Liver (tissue), 8 donors: ENCODE measurements at regions not wholly inside any gene's neighbourhood (a gene's known extent, or its start where the extent isn't known, plus 50 kb on each side); places are given as distances from the start of the nearest gene placed in this dataset.

Source experiments
- DNase-seq: peaks from one replicate; pipeline ENCODE4 v3.0.0-alpha.2; 2017; ENCODE audit warnings: low spot score
- H3K27ac ChIP-seq, 2 donors: one replicate each; pipeline ENCODE4 v1.7.0; 2013; ENCODE audit warnings: inconsistent platforms in 2 of 2, low read length in 2 of 2, control low read depth in 1 of 2, low read depth in 1 of 2, mild to moderate bottlenecking in 1 of 2
- H3K27me3 ChIP-seq, 4 donors: one replicate each; pipeline versions ENCODE4 v1.6.1 to v1.7.0; 2013; ENCODE audit warnings: low read length in 3 of 4, inconsistent platforms in 1 of 4, mild to moderate bottlenecking in 1 of 4, moderate library complexity in 1 of 4; ENCODE audit not compliant: control insufficient read depth in 4 of 4, insufficient read depth in 4 of 4
- H3K36me3 ChIP-seq, 4 donors: one replicate each; pipeline versions ENCODE4 v1.6.1 to v1.7.0; 2013; ENCODE audit warnings: low read length in 3 of 4, mild to moderate bottlenecking in 3 of 4, low read depth in 1 of 4, moderate library complexity in 1 of 4; ENCODE audit not compliant: control insufficient read depth in 4 of 4, insufficient read depth in 3 of 4
- H3K4me1 ChIP-seq, 4 donors: one replicate each; pipeline versions ENCODE4 v1.6.1 to v1.7.0; 2013; ENCODE audit warnings: low read length in 3 of 4, mild to moderate bottlenecking in 3 of 4, moderate library complexity in 1 of 4; ENCODE audit not compliant: control insufficient read depth in 4 of 4, insufficient read depth in 4 of 4
- H3K4me3 ChIP-seq, 3 donors: one replicate each; pipeline versions ENCODE4 v1.6.1 to v1.7.0; 2013; ENCODE audit warnings: low read length in 3 of 3, control low read depth in 1 of 3, low read depth in 1 of 3, mild to moderate bottlenecking in 1 of 3
- H3K9ac ChIP-seq, 2 donors: one replicate each; pipeline ENCODE4 v1.7.0; 2013; ENCODE audit warnings: low read length in 2 of 2, mild to moderate bottlenecking in 2 of 2, moderate library complexity in 2 of 2, control low read depth in 1 of 2, low read depth in 1 of 2
- H3K9me3 ChIP-seq, 4 donors: one replicate each; pipeline versions ENCODE4 v1.6.1 to v1.7.0; 2013; ENCODE audit warnings: low read length in 3 of 4; ENCODE audit not compliant: control insufficient read depth in 4 of 4
- CTCF ChIP-seq: fragments of 150-350 bp; IDR thresholded peaks from 2 replicates; pipeline ENCODE4 v1.5.1; 2017; ENCODE audit warnings: improper control_type of control experiment, low read depth, low read length; ENCODE audit not compliant: missing input control
- FOXA2 ChIP-seq: IDR thresholded peaks from 2 replicates; pipeline ENCODE4 v1.6.1; 2016; ENCODE audit warnings: antibody characterized with exemption
- GABPA ChIP-seq, 2 donors: IDR thresholded peaks in 1 of 2; conservative IDR thresholded peaks in 1 of 2; 2 replicates each; pipeline ENCODE4 v1.6.1; 2016; ENCODE audit warnings: antibody characterized with exemption in 2 of 2, mild to moderate bottlenecking in 1 of 2, moderate library complexity in 1 of 2
- HNF4A ChIP-seq, 2 donors: conservative IDR thresholded peaks; 2 replicates each; pipeline ENCODE4 v1.6.1; 2016; ENCODE audit warnings: antibody characterized with exemption in 2 of 2, mild to moderate bottlenecking in 2 of 2
- MAX ChIP-seq: IDR thresholded peaks from 2 replicates; pipeline ENCODE4 v1.6.1; 2016; ENCODE audit warnings: antibody characterized with exemption
- RAD21 ChIP-seq, 2 donors: IDR thresholded peaks; 2 replicates each; pipeline ENCODE4 v1.6.1; 2016; ENCODE audit warnings: antibody characterized with exemption in 2 of 2, mild to moderate bottlenecking in 2 of 2
- REST ChIP-seq: IDR thresholded peaks from 2 replicates; pipeline ENCODE4 v1.6.1; 2016; ENCODE audit warnings: antibody characterized with exemption, mild to moderate bottlenecking
- SP1 ChIP-seq: IDR thresholded peaks from 2 replicates; pipeline ENCODE4 v1.6.1; 2018; ENCODE audit warnings: antibody characterized with exemption, mild to moderate bottlenecking
- WGBS: extraction: QIAGEN DNeasy Blood & Tissue Kit; methylation state at CpG from one replicate; pipeline ENCODE4 v1.1.7; 2013; 5-methylcytosine and 5-hydroxymethylcytosine counted together
- donor health status: healthy.
- donor health status: healthy.
- donor health status: healthy.
- donor health status: healthy.
- donor health status: healthy.

- H3K9ac ChIP-seq: no peak overlapping the region
- DNase-seq: no peak
- 52% methylated on average over 7 of the region's 7 CpGs for WGBS
Observed at GRCh38 chrX:143094417-143095023, 68.8 kb downstream of the SPANXN4 start.

More at GRCh38 chrX:143094417-143095023, 68.8 kb downstream of the SPANXN4 start:
- Histone ChIP-seq H3K4me3 (no peak overlapping the region), H3K27ac (no peak overlapping the region), H3K27me3 (no peaks in the 10 kb centered on the region), H3K4me1 (no peaks in the 10 kb centered on the region), H3K9me3 (no peaks in the 10 kb centered on the region), H3K36me3 (no peaks in the 10 kb centered on the region)
- TF ChIP-seq CTCF: no peak
- TF ChIP-seq MAX: no peak
- no peak for TF ChIP-seq RAD21 (IDR thresholded peaks at IDR 0.05)
- TF ChIP-seq SP1: no peak
- no peak for TF ChIP-seq REST
- TF ChIP-seq HNF4A (conservative IDR thresholded peaks at IDR 0.05): no peak
- TF ChIP-seq FOXA2: no peak
- no peak for TF ChIP-seq GABPA (IDR thresholded peaks at IDR 0.05 in 1 of 2, conservative IDR thresholded peaks at IDR 0.05 in 1 of 2)
